CD4-positive, alpha-beta T cell treated with Interleukin-12 subunit alpha and Interleukin-12 subunit beta, for 1 hour (primary cell): ENCODE measurements at regions not wholly inside any gene's neighbourhood (a gene's known extent, or its start where the extent isn't known, plus 50 kb on each side); places are given as distances from the start of the nearest gene placed in this dataset.
A peak's percentile ranks its signal among the peaks of the same experiment; 100 is the strongest.

Experiments
- DNase-seq: peaks from one replicate; pipeline ENCODE4 v3.0.0-alpha.2; 2020

- DNase-seq = no peak
These were observed 277.6 kb upstream of the CXCR4 start for GRCh38 chr2:136395582-136395981.

- no peak for DNase-seq
These were observed 276.4 kb upstream of the CXCR4 start for GRCh38 chr2:136394136-136395060.

DNA sequence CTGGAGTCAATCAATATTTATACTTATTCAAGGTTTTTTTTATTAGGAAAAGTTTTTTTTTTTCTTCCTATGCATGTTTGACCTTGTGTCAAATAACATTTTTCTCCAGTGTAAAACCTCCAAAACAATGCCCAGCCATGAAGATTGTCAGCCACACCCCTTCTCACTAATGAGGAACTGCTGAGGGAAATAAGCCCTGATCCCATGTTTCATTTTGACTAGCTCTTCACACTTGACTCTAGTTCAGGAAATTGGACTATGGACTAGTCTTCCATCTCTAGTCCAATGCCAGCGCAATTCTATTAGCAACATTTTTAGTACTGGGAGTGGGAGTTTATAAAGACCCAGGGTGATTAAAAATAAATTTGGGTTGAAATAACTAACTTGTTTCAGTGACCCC lies 275.6 kb upstream of the CXCR4 start:
- no peak for DNase-seq

- DNase-seq = no peak
These were observed 275.1 kb upstream of the CXCR4 start for GRCh38 chr2:136392897-136393505.

DNA sequence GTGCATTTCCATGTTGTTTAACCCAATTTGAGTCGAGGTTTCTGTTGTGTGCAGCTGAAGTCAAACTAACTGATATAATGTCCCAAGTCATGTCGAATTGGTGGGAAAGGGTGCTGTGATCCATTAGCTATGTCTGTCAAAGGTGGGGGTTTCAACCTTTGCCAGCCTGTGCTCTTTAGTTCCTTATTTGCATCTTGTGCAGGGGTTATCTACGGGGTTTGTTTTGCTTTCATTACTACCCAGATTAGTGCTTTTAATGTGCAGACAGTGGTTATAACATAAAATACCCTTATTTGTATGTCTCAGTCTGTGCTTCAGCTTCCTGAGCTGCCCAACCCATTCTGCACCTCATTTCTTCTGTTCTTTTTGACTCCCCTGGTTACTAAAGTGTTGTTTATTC lies 271.9 kb upstream of the CXCR4 start:
- DNase-seq = no peak

DNA sequence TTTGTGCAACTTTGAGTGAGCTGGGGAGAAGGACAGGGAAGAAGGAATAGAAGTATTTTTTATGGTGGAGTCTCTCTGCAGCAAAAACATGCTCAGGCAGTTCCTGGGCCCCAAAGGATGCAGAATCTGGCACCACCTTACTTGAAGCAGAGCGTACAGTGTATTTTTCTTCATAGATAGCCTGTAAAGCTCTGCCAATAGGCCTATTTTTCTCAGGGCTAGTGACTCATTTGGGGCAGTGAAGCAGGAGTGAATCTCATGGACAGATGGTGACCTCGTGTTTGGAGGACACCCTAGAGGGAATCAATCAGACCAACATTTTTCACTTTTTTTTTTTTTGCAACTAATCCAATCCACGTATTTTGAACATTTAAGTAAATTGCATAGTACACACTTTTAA lies 268.1 kb upstream of the CXCR4 start:
- no peak for DNase-seq

GRCh38 chr2:136384531-136385303 lies 266.8 kb upstream of the CXCR4 start:
- peak; percentile 74 for DNase-seq

- no peak for DNase-seq
These were observed 265.2 kb upstream of the CXCR4 start for GRCh38 chr2:136383167-136383566.

- peak; percentile 72 for DNase-seq
These were observed 264.0 kb upstream of the CXCR4 start for GRCh38 chr2:136381722-136382633.

GRCh38 chr2:136381245-136381644 lies 263.3 kb upstream of the CXCR4 start:
- no peak for DNase-seq

DNA sequence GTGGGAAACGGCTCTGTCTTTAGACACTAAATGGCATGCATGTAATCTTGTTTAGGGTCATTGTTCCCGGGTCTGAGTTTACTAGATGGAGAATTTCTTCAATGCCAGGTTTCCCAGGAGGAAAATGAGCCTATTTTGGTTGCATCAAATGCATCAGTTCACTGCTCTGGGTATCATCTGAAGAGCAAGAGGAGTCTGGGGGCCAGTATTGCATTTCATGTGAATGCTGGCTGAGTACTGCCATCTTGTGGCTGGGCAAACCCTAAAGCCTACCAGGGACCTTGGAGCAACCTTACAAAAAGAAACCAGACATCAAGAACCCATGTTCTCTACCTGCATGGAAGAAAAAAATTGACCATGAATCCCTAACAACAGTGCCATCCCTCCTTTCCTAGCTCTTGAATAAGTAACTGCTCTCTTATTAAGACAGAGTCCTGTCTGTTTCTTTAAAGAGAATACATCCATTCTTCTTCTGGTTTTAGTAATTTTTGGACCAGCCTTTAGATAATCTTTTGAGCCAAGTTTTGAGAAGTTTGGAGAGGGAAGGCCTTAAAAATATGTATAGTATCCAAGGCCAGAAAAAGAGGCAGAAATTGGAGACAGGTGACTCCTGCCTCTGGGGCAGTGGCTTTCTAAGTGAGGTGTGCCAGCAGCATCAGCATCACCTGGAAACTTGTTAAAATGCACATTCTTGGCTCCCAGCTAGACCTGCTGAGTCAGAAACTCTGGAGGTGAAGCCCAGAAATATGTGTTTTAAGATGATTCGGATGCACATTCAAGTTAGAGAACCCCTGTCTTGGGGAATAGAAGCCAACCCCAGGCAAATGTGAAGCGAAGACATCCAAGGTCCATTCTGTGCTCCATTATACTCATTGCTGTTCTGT lies 261.0 kb upstream of the CXCR4 start:
- peak; percentile 81 for DNase-seq

DNA sequence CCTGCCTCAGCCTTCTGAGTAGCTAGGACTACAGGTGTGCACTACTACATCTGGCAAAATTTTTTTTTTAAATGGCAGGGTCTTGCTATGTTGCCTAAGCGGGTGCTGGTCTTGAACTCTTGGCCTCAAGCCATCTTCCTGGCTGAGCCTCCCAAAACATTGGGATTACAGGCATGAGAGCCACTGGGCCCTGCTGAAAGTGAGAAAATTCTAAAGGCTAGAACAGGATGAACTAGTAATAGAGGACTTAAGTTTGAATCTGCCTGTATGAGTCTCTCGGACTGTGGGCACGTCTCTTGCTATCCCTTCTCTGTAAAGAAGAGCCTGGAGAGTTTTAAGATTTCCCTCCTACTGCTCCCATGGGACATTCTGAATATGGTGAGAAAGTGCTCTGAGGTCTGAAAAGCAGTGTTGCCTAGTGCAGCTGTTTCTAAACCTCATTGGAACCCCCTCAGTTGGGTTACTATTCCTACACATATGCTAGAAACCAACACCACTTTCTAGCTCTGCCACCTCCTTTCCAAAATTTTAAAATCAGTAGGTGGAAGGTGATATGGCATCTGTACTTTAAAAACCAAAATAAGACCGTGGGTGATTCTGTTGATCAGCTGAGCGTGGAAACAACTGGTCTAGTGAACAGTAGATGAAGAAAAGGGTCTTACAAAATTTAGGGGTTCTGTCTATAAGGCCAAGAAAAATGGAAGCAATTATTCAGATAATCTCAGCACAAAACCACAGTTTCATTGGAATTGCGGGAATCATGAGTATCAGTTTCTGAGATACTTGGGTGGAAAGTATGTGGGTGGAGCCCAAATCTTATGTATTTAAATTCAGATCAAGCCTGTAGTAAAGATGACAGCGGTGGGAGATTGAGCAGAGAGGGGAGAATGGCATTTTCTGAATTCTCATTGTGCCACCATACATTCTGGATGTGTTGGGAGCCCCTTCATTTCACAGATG lies 259.8 kb upstream of the CXCR4 start:
- DNase-seq = no peak

DNA sequence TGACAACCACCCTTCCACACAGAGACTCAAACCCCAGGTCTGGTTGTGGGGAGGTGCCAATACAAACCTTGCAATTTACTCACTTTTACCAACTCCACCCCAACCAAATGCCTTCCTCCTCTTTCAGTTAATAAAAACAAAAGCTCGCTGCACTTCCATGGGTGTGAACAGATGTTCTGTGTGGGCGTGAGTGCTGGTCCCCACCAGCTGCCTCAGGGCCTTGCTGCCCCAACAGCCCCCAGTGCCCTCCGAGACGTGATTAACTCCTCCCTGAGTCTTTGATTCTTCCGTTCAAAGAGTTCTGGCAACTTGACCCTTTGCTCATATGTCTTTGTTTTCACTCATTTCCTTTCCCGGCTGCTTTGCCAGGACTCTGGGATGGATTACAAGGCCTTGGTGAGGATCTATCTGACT lies 258.9 kb upstream of the CXCR4 start:
- DNase-seq = no peak

GRCh38 chr2:136376211-136376610 lies 258.3 kb upstream of the CXCR4 start:
- no peak for DNase-seq

- no peak for DNase-seq
These were observed 257.3 kb upstream of the CXCR4 start for GRCh38 chr2:136375017-136375901.

DNA sequence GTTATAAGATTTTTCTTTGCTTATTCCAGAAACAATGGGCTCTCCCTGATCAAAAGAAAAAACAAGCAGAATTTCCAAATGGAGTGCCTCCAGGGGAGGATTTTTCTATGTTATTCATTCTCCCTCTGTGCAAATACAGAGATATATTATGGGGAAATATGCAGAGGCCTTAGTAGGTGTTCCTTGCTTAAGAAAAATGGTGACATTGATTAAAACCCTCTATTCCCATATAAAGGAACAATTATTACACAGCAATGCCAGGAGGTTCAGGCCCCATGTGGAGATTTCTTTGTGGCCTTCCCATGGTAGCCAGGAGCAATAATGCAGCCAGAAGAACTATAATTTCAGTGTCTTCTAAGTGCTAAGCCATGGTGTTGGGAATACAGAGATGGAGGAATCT lies 255.9 kb upstream of the CXCR4 start:
- DNase-seq = no peak

DNA sequence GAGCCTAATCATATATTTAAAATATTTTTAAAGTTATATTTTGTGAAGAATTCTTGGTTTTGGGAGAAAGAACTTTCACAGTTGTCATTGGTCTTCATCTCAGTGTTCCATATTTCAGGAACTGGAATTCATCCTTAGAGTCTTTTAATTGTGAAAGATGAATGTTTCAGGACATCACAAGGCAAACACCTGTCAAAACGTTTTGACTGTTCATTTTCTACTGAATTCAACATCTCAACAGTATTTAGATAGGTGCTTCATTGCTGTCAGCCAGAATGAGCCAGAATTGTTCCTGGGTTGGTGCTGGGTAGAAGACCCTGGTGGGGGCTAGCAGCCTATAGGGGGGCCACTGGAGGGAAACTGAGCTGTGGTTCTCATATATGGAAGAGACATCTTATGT lies 255.1 kb upstream of the CXCR4 start:
- no peak for DNase-seq

GRCh38 chr2:136363900-136364299 lies 246.0 kb upstream of the CXCR4 start:
- no peak for DNase-seq

- no peak for DNase-seq
These were observed 245.5 kb upstream of the CXCR4 start for GRCh38 chr2:136363470-136363869.
